ENCODE measurements at regions not wholly inside any gene's neighbourhood (a gene's known extent, or its start where the extent isn't known, plus 50 kb on each side); places are given as distances from the start of the nearest gene placed in this dataset.

- DNase-seq = no peak
Observed at GRCh38 chr13:106129993-106130392, 405.5 kb downstream of the EFNB2 start.

GRCh38 chr13:106129273-106129672, 406.2 kb downstream of the EFNB2 start:
- DNase-seq = no peak

GRCh38 chr13:106122234-106122633, 413.2 kb downstream of the EFNB2 start:
- no peak for DNase-seq

GRCh38 chr13:106121173-106121754, 414.2 kb downstream of the EFNB2 start:
- DNase-seq = no peak

DNA sequence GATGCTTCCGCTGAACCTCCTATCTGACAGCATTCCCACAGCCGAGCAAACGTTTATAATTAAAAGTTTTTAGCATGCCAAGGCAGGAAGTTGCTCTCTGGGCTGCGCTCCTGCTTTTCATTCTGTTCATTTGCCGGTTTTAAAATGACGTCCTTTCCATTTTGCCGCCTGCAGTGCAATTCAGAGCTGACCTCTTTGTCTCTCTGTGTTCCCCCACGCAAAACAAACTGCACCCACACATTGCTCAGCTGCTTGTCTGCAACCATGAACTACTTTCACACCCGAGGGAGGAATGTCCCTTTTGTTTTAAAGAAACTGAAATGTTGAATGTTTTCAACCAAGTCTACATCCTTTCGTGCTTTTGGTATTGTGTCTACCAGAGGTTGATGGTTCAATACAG, 416.5 kb downstream of the EFNB2 start:
- no peak for DNase-seq

DNA sequence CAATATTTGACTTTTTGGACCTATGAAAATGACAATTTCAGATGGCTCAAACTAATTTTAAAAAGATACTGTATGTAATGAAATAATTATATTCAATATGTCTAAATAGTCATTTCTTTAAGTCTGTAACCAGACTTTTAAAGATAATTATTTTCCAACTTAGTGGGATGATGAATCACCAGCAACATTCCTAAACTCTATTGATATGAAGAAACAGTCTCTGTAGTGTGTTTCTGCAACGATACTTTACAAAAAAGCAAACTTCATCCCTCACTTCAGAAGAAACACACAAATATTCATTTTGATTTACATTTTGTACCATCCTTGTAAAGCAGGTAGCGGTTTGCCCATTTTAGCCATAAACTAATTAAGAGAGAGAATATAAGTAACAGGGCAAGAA, 417.4 kb downstream of the EFNB2 start:
- no peak for DNase-seq

DNA sequence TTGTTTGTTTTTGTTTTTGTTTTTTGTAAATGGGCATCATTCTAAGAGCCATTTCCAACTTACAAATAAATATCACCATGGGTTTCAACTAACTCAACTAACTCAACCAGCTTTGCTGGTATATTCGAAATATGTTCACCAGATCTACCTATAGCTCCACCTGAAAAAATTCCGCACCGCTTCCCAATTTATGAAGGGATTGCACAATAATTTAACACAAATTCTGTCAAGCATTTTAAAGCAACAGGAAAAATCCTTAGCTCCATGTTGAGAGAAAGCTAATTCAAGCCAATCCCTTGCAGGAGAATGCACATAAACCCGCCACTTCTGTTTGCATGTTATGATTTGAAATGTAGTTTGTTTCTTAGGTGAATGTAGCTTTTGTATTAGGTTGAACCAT, 417.8 kb downstream of the EFNB2 start:
- no peak for DNase-seq

- peak; percentile 11 for DNase-seq
Observed at GRCh38 chr13:106117035-106117434, 418.4 kb downstream of the EFNB2 start.

GRCh38 chr13:106115081-106115480, 420.4 kb downstream of the EFNB2 start:
- DNase-seq = no peak

DNA sequence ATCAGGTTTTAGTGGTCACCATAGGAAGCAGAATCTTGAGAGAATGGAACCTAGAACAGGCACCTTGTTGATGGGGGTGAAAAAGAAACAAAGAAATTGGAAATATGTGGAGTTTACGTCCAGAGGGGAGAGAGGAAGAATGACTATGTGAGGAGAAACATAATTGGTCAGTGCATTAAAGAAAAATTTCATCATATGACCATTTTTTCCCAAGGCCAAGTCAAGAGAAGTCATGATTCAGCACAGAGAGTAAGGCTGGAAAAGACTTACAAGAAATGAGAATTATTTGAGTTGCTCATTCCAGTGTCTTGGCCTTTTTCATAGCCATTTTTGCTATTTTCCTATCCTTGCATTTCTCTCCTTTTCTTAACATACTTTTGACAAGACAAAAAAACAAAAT, 421.7 kb downstream of the EFNB2 start:
- no peak for DNase-seq

- no peak for DNase-seq
Observed at GRCh38 chr13:106112191-106112590, 423.3 kb downstream of the EFNB2 start.

DNA sequence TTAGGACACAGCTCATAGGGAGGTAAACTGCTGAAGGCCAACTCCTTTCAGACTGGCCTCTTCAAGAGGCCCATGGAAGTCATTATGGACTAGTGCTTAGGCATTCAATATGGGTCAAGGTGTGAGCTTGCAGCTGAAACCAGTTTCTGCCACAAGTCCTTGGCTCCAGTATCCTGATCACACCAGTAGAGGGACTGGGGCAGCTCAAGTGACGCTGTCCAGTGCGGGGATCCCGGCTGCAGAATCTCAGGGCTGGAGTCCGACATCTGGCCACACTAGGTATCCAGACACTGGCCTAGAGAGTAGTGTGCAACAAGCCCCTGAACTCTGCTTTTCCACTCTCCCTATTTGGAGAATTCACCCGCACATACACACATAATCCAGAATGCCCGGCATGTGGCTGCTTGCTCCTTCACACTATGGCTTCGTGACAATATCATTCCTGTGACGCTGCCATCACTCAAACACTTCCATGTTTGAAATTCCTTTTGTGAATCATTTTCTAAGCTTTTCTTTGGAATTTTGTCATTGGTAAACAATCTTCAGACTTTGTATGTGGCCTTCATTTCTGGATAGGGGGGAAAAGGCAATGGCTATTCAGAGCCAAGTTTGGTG, 425.1 kb downstream of the EFNB2 start:
- no peak for DNase-seq

DNA sequence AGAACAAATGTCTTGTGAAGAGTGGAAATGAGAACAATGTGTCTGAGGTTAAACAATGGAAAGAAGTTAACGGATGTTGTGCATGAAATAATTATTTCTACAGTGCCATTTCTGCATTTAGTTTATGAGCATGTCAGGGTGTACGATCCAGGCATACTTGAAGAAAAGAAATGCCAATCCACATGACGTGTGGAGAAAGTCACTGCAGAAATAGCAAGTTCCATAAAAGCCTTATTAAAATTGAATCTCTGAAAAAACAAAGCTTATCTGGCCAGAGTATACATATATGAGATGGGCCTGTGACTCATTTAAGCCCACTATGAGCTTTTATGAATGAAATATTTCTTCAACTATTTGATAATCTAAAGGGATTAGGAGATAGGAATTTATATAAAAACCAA, 426.1 kb downstream of the EFNB2 start:
- no peak for DNase-seq

DNA sequence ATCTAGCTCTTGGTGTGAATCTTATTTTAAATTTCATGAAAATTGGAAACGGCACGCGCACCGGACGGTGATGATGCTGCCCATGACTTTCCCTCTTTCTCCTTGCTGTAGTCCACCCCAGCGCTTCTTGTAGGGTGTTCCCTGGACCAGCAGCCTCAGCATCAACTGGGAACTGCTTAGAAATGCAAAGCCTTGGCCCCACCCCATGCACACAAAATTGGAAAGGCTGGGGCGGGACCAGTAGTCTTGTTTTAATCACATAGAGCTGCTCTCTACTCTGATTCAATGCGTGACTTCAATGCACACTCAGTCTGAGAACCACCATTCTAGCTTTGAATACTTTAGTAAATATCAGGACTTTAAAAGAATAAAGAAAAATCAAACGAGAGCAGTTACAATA, 427.1 kb downstream of the EFNB2 start:
- DNase-seq = no peak

- DNase-seq = no peak
Observed at GRCh38 chr13:106107061-106107460, 428.4 kb downstream of the EFNB2 start.

- DNase-seq = no peak
Observed at GRCh38 chr13:106105153-106105552, 430.3 kb downstream of the EFNB2 start.

GRCh38 chr13:106104281-106104901, 431.1 kb downstream of the EFNB2 start:
- no peak for DNase-seq

- no peak for DNase-seq
Observed at GRCh38 chr13:106103779-106104178, 431.7 kb downstream of the EFNB2 start.

- DNase-seq = no peak
Observed at GRCh38 chr13:106102786-106103185, 432.7 kb downstream of the EFNB2 start.

DNA sequence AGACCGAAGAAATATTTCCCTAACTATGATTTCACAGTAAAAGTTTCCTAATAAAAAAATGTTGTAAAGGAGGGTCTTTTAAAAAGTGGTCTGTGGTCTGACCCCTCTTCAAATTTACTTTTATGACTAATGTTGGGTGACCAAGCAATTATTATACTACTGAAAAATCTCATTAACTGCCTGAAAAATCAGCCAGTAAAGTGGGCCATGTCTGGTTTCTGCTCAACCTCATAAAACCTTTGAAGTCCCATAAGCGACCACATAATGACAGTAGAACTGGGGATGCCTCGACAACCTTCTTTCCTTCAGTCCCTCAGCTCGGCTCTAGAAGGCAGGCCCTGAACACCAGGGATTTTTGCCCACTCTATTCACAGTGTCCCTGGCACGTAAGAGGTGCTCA, 434.3 kb downstream of the EFNB2 start:
- DNase-seq = no peak

DNA sequence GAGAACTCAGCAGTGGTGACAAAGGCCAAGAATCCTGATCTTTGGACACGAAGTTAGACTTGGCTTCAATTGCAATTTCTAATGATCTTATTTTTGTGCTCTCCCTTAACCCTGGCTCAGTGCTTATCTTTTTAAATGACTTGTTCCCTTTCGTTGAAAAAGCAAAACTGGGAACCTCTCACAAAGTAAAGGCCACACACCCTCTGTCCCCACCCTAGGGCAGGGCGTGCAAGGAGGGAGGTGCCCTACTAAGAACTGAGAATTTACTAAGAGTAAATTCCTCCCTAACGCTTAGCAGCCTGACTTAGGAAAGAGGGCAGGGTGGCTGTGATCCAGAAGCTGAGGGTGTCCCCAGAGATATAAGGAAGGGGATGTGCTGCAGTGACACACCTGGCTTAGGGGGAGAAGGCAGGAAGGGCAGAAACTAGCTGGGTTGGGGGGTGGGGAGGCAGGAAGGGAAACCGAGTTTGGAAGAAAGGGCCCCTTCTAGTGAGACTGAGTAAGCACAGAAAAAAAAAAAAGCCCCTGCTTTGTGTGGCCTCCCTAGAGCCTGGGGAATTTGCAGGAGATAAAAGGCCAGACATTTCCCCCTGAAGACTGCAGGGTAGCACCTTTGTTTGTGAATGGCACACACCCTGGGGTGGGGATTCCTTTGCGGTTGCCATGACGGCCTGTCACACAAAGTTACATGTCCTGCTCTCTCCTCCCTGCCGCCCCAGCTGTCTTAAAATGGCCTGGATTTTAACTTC, 435.1 kb downstream of the EFNB2 start:
- DNase-seq = no peak

DNA sequence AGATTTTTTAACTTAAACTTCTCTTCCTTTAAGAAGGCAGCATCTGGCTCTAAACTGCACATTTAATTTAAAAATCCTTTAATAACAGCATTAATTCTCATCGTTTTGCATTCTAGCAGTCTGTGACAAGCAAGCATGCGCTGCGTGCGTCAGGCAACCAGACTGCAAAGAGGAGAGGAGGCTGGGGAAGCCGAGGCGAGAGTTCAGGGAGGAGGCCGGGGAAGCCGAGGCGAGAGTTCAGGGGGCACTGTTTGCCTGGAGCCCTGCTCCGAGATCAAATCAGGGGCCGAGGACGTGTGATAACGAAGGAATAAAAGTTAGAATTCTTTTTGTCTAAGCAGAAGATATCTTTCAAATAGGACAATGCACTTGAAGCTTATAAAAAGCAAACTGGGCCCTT, 435.7 kb downstream of the EFNB2 start:
- DNase-seq = no peak

DNA sequence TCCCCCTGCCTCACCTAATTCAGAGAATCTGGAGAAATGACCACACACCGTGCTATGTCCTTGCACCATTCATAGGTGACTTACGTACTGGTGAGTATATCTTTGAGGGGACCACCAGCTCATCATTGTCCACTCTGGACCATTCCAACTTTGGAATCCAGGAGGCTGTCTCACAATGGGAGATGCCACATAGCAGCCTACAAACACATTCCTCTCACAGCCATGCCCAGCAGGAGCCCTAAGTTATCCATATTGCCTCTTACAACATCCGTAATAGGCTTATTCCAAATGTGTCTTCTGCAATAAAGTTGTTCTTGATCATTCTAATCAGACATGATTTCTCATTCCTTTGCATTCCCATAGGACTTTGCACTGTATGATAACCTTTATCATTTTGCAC, 436.7 kb downstream of the EFNB2 start:
- DNase-seq = no peak

Data from renal pelvis (tissue), 1 donor.